ENCODE measurements at regions not wholly inside any gene's neighbourhood (a gene's known extent, or its start where the extent isn't known, plus 50 kb on each side); places are given as distances from the start of the nearest gene placed in this dataset.

- no peak for DNase-seq
These were observed 63.7 kb upstream of the CHL1 start for GRCh38 chr3:132904-133303.

GRCh38 chr3:140748-141330 is 55.7 kb upstream of the CHL1 start:
- DNase-seq: no peak

All from hindlimb muscle (tissue), 1 donor.